GM21390 (cell line): ENCODE measurements at regions not wholly inside any gene's neighbourhood (a gene's known extent, or its start where the extent isn't known, plus 50 kb on each side); places are given as distances from the start of the nearest gene placed in this dataset.
"Not testable (repeated sequence)": the region's sequence is repeated elsewhere in the genome, so short reads cannot be mapped to it uniquely, and the experiment has no call there.

Experiments
- ATAC-seq: cut with Tn5 transposase; IDR thresholded peaks from one replicate; pipeline ENCODE4 v1.9.1; 2021; ENCODE audit not compliant: unreplicated experiment

- ATAC-seq, result no peak
Observed at GRCh38 chr3:186454881-186455703, 89.1 kb downstream of the CRYGS start.

GRCh38 chr3:186453531-186453930 is 90.6 kb downstream of the CRYGS start:
- no peak for ATAC-seq

- ATAC-seq, result no peak
Observed at GRCh38 chr3:186452517-186452916, 90.5 kb upstream of the DGKG start.

- no peak for ATAC-seq
Observed at GRCh38 chr3:186451371-186451770, 89.3 kb upstream of the DGKG start.

GRCh38 chr3:186444974-186445373 is 82.9 kb upstream of the DGKG start:
- ATAC-seq, result no peak

GRCh38 chr3:186444288-186444687 is 82.3 kb upstream of the DGKG start:
- no peak for ATAC-seq

GRCh38 chr3:186442979-186443378 is 80.9 kb upstream of the DGKG start:
- ATAC-seq, result not testable (repeated sequence)

- no peak for ATAC-seq
Observed at GRCh38 chr3:186442162-186442561, 80.1 kb upstream of the DGKG start.

- ATAC-seq, result no peak
Observed at GRCh38 chr3:186440891-186441290, 78.9 kb upstream of the DGKG start.

- no peak for ATAC-seq
Observed at GRCh38 chr3:186439725-186440124, 77.7 kb upstream of the DGKG start.

GRCh38 chr3:186435332-186435731 is 73.3 kb upstream of the DGKG start:
- not testable (repeated sequence) for ATAC-seq

- no peak for ATAC-seq
Observed at GRCh38 chr3:186432944-186433732, 71.1 kb upstream of the DGKG start.

- no peak for ATAC-seq
Observed at GRCh38 chr3:186432189-186432588, 70.2 kb upstream of the DGKG start.

GRCh38 chr3:186427627-186428281 is 65.7 kb upstream of the DGKG start:
- no peak for ATAC-seq

GRCh38 chr3:186425788-186426730 is 64.0 kb upstream of the DGKG start:
- peak; percentile 39 for ATAC-seq

- ATAC-seq, result no peak
Observed at GRCh38 chr3:186421946-186422345, 59.9 kb upstream of the DGKG start.

GRCh38 chr3:186418671-186419145 is 56.7 kb upstream of the DGKG start:
- ATAC-seq, result no peak

- no peak for ATAC-seq
Observed at GRCh38 chr3:186417791-186418190, 55.8 kb upstream of the DGKG start.

GRCh38 chr3:186414735-186415419 is 52.8 kb upstream of the DGKG start:
- no peak for ATAC-seq
